ENCODE measurements at regions not wholly inside any gene's neighbourhood (a gene's known extent, or its start where the extent isn't known, plus 50 kb on each side); places are given as distances from the start of the nearest gene placed in this dataset.

DNA sequence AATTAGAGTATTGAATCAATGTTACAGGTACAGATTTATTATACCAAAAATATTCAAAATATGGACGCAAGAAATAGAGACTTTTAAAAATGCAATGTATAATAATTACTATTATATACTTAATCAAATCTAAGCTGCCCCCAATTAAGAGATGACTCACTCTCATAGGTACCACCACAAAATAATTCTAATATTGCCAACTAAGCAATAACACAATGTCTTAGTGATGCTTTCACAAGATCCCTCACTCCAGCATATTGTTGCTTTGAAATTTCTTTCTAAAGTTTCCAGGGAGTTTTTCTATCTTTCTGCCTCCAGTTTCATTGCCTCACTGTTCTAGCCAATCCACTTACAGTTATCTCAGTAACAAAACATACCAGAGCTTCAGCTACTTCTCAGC, 270.0 kb upstream of the PABPC4L start:
- Histone ChIP-seq H3K9me3 (ENCODE audit: control insufficient read depth, insufficient read depth, low read length) (no peaks in the 10 kb centered on the region), H3K4me3 (ENCODE audit: low read depth, low read length) (no peak overlapping the region), H3K27me3 (ENCODE audit: control insufficient read depth, insufficient read depth, low read length) (no peaks in the 10 kb centered on the region), H3K27ac (ENCODE audit: low read depth, low read length) (no peak overlapping the region)
- TF ChIP-seq, protein P1, sequence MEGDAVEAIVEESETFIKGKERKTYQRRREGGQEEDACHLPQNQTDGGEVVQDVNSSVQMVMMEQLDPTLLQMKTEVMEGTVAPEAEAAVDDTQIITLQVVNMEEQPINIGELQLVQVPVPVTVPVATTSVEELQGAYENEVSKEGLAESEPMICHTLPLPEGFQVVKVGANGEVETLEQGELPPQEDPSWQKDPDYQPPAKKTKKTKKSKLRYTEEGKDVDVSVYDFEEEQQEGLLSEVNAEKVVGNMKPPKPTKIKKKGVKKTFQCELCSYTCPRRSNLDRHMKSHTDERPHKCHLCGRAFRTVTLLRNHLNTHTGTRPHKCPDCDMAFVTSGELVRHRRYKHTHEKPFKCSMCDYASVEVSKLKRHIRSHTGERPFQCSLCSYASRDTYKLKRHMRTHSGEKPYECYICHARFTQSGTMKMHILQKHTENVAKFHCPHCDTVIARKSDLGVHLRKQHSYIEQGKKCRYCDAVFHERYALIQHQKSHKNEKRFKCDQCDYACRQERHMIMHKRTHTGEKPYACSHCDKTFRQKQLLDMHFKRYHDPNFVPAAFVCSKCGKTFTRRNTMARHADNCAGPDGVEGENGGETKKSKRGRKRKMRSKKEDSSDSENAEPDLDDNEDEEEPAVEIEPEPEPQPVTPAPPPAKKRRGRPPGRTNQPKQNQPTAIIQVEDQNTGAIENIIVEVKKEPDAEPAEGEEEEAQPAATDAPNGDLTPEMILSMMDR (IDR thresholded peaks at IDR 0.05; ENCODE audit: low read depth, low read length): no peak
- CTCF ChIA-PET: no interaction called here
- POLR2A ChIA-PET: no interaction called here
- DNase-seq (ENCODE audit: low read depth, low spot score): no peak

DNA sequence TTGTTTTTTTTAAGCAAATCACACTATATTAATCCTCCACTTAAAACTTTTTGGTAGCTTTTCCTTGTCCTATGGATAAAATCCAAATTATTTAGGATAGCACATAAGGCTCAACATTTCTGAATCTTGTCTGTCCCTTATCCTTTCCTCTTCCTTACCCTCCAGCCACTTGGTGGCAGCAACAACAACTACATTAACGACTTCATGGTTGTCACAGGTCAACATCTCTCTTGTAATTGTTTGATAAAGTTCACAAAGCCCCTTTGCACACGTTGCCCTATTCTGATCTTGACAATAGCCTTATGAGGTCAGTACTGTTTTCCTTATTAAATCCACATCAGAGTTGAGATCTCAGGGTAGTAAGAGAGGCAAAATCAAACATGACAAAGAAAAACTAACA, 269.0 kb upstream of the PABPC4L start:
- TF ChIP-seq, protein P1 (IDR thresholded peaks at IDR 0.05; ENCODE audit: low read depth, low read length): no peak
- POLR2A ChIA-PET: no interaction called here
- H3K9me3 ChIP-seq (ENCODE audit: control insufficient read depth, insufficient read depth, low read length): no peaks in the 10 kb centered on the region
- H3K27ac ChIP-seq (ENCODE audit: low read depth, low read length): no peak overlapping the region
- CTCF ChIA-PET: no interaction called here
- H3K27me3 ChIP-seq (ENCODE audit: control insufficient read depth, insufficient read depth, low read length): no peaks in the 10 kb centered on the region
- no peak for DNase-seq (ENCODE audit: low read depth, low spot score)
- no peak overlapping the region for H3K4me3 ChIP-seq (ENCODE audit: low read depth, low read length)

DNA sequence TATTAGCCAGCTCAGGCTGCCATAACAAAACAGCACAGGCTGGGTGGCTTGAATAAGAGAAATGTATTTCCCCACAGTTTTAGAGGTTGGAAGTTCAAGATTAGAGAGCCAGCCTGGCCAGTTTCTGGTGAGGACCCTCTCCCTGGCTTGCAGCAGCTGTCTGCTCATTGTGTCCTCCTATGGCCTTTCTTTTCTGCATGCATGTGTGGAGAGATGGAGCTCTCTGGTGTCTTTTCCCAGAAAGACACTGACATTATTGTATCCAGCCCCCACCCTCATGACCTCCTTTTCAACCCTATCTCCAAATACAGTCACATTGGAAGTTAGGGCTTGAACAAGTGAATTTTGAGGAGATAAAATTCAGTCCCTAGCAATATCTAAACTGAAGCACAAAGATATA, 263.8 kb upstream of the PABPC4L start:
- no peak overlapping the region for H3K4me3 ChIP-seq (ENCODE audit: low read depth, low read length)
- TF ChIP-seq, protein P1 (IDR thresholded peaks at IDR 0.05; ENCODE audit: low read depth, low read length): no peak
- no peak for DNase-seq (ENCODE audit: low read depth, low spot score)
- H3K27ac ChIP-seq (ENCODE audit: low read depth, low read length): no peak overlapping the region
- POLR2A ChIA-PET: no interaction called here
- no peaks in the 10 kb centered on the region for H3K9me3 ChIP-seq (ENCODE audit: control insufficient read depth, insufficient read depth, low read length)
- H3K27me3 ChIP-seq (ENCODE audit: control insufficient read depth, insufficient read depth, low read length): no peaks in the 10 kb centered on the region
- CTCF ChIA-PET: no interaction called here

DNA sequence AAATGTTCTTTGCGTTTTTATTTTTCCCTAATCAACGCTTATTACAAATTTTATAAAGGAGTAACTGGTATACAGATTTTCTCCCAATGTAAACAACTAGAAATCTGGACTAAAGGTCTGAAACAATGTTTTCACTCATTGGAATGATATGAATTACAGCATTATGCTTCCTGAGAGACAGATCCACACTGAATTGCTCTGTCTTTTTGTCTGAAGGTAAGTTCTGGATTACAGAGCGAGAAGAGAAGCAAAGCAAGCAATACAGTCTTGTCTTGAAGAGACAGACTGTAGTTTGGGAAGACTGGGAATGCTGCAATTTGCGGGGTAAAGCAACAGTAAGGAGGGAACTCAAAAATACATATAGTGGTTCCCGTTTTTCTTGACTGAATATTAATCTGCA, 262.2 kb upstream of the PABPC4L start:
- ChIA-PET POLR2A (no interaction called here), CTCF (no interaction called here)
- TF ChIP-seq, protein P1 (IDR thresholded peaks at IDR 0.05; ENCODE audit: low read depth, low read length): no peak
- H3K27ac ChIP-seq (ENCODE audit: low read depth, low read length): no peak overlapping the region
- no peaks in the 10 kb centered on the region for H3K9me3 ChIP-seq (ENCODE audit: control insufficient read depth, insufficient read depth, low read length)
- H3K27me3 ChIP-seq (ENCODE audit: control insufficient read depth, insufficient read depth, low read length): no peaks in the 10 kb centered on the region
- DNase-seq (ENCODE audit: low read depth, low spot score): no peak
- no peak overlapping the region for H3K4me3 ChIP-seq (ENCODE audit: low read depth, low read length)

DNA sequence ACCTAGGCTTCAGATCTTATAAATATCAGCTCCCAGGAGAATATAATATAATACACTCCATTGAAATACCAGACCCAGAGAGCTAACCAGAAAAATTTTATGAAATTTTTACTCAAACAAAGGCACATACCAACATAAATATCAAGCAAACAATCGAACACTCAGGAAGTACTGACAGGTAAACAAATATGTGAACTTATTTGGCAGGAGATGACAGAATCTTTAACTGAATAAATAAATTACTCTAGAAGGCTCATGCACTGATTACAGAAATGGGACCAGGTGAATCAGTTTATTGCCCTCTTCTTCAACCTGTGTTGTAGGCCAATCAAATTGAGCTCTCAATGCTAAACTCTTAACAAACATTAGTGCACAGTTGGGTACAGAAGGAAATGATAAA, 225.2 kb upstream of the PABPC4L start:
- H3K4me3 ChIP-seq (ENCODE audit: low read depth, low read length): no peak overlapping the region
- TF ChIP-seq, protein P1 (IDR thresholded peaks at IDR 0.05; ENCODE audit: low read depth, low read length): no peak
- DNase-seq (ENCODE audit: low read depth, low spot score): no peak
- CTCF ChIA-PET: no interaction called here
- H3K27ac ChIP-seq (ENCODE audit: low read depth, low read length): no peak overlapping the region
- H3K9me3 ChIP-seq (ENCODE audit: control insufficient read depth, insufficient read depth, low read length): peaks cover 4% of the 10 kb centered on the region; the same call in 1 of the 2 replicates
- no peaks in the 10 kb centered on the region for H3K27me3 ChIP-seq (ENCODE audit: control insufficient read depth, insufficient read depth, low read length)
- POLR2A ChIA-PET: no interaction called here
